Left renal cortex interstitium (tissue), 4 donors: ENCODE measurements at regions not wholly inside any gene's neighbourhood (a gene's known extent, or its start where the extent isn't known, plus 50 kb on each side); places are given as distances from the start of the nearest gene placed in this dataset.

Experiments used
- DNase-seq, 4 donors: peaks; one replicate each; pipeline ENCODE4 v3.0.0-alpha.2; 2013; ENCODE audit warnings: low read depth in 4 of 4, low spot score in 2 of 4, missing footprints in 1 of 4

DNA sequence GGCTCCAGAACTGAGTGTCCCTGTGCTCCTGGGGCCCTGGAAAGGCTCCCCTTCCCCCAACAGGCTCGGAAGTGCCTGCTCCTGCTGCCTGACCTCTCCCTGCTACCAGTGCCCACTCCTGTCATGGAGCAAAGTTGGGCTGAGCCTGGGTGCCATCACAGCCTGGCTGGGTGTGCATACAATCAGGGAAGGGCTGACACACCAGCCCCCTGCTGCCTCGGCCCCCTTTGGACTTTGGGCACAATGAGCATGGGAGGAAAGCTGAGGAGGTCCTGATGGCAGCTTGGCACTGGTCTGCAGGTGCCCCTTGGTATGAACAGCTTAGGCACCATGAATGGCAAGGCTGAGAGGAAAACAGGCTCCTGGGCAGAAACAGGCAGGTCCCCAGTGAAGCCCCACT, 405.0 kb downstream of the PID1 start:
- no peak for DNase-seq

DNA sequence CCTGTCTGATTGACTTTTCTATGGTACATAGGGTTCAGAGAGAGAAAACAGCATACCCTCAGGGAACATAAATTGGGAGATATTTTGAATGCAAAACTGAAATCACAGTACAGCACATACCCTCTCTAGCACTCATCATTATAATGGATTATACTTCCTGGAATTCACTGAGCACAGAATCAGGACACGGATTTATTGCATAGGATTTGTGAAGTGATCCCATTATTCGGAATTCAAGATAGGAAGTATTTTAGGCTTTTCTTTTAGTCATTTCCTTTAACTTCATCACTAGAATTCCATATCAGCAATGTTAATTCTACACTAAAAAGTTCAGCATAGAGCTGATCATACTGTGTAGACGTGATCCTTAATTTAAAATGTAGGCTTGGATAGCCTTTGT, 407.0 kb downstream of the PID1 start:
- DNase-seq = no peak

DNA sequence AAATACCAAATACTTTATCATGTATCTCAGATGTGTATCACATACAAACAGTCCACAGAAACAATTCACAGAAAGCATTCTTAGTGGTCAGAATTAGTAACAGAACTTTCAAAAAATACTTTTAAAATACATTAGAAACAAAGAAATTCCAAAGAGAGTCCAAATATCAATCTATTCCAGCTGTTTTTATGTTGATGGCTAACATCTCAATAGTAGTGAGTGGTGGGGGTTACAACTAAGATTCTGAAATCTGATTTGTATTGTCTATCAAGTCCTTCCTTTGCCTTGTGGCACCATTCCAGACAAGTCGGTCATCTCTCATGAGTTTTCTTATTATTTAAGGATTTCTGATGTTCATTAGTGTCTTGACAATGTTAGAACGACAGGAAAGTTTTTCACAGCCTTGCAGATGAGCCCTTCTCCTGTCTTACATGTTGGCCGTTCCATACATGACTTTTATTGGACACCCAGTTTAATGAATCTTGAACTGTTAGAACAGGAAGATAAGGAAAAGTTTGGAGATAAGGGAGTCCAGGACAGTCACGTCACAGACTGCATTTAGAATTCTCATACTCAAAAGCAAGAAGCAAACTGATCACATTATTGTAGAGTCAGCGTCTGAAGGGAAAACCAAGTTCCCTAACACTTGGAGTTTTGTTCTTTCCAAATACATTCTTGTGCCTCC, 410.3 kb downstream of the PID1 start:
- DNase-seq = no peak

DNA sequence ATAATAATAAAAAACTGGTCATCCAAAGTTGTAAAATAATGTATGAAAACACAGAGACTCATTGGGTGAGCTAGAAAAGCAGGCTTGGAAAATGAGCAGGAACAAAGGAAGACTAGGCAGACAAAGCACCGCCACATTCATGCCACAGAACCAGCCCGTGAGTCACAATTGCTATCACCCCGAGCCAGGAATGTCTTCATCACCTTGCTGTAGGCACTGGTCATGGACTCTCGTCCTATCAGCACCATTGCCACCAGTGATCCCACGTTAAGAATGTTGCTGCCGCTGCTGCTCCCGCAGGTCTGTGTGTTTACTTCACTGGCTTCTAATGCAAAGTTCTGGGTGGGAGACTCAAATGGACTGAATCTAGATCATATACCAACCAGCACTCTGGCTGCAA, 417.9 kb downstream of the PID1 start:
- DNase-seq = no peak

DNA sequence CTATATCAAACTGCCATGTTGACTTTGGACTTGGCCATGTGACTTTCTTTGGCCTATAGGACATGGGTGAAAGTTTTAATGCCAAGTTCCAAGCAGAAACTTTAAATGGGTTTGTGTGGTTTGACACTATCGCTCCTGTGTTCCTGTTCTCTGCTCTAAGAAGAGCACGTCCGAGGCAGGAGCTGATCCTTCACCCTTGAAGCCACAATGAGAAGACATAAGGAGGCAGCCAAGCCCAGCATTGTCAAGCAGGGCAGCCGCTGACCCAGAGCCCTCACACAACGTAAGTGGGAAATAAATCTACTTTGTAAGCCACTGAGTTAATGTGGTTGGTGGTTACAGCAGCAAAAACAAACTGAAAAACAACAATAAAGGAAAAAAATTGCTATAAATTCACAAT, 422.4 kb downstream of the PID1 start:
- DNase-seq = no peak

DNA sequence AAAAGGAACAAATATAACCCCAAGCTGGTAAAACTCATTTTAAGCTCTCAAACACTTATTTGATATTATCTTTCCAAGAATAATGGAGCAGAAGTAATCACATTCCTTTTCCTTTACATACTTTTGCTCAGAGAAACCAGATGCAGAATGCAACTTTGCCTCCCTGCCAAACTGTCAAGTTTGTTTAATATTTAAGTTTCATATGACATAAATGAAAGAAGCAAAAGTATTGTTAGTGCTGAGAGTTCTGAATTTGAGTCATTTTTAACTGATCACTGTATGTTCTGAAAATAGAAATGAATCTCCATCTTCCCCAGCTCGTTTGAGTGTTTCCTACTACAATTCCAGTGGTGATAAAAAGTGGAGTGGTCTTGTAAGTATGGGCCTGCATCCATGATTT, 423.4 kb downstream of the PID1 start:
- DNase-seq = no peak

DNA sequence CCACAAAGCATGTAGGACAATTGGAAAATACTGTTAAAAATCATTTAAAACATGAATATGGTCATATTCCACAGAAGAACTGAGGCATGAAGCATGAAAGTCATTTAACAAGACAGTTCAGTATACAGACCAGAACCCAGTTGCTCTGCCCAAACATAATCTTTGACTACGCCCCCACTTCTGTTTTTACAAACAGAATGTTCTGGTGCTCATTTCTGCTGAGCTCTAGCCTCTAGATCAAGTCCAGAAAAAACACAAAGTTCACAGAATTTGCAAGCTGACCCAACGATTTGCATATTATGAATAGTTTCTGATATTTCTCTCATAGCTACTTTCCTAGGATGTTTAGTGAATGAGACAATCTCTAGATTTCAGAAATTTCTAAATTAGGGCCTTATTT, 424.9 kb downstream of the PID1 start:
- DNase-seq = no peak

DNA sequence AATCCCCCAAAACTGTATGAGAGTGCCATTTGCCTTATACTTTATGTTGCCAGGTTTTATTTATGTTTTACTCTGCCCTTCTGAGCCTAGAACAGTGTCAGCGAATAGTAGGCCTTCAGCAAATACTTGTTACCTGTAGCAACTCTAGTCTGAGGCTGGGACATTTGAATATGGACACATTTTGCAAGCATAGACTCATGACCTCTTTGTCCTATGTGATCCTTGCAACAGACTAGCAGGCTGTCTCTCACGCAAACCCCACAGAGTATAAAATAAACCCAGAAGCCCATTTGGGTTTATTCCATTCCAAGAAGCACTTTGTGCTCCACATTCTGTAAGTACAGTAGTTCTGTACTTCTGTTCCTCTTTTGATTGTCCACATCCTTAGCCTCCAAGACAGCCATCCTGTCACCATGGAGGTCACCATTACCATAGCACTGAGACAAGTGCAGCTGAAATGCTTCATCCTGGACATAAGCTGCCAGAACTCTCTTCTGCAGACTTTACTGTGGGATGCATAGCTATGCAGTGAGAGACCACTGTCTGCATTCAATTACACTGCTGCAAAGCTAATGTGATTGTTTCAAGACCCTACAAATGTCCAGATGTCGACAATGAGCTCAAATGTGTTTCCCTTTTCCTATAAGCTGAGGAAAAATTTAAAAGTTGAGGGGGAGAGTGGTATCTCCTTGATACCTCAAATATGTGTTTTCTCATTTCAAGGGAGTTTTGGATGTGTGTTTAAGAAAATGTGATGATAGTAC, 425.7 kb downstream of the PID1 start:
- DNase-seq = peak in 2 of 4 donors; percentile 6 to 8

DNA sequence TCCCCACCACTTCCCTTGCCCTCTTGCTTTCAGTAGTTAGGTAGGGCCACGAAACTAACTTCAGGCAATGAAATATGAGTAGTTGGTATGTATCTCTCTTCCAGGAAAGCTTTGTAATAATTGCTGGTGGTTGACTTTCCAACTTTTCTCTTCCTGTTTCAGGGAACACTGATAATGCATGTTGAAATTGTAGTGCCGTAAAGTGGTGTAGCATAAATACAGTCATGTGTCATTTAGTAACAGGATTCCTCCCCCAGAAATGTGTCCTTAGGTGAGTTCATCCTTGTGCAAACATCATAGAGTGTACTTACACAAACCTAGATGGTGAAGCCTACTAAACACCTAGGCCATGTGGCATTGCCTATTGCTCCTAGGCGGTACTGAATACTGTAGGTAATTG, 429.2 kb downstream of the PID1 start:
- DNase-seq = no peak

DNA sequence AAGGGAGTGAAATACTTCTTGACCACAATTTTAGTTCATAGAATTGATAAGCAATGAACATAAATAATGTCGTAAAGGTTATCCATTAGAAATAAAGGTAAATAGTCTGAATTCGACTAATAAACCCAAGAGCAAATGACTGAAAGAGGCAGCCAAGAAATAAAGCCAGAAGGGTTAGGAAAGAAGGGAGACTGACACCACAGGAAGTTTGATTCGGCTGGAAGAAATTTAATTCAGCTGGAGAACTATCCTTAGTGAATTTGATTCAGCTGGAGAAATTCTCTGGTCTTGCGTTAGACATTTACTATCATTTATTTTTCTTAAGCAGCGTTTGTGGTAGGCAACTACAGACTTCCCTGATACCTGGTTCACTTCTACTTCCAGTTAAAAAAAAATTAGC, 429.6 kb downstream of the PID1 start:
- no peak for DNase-seq

DNA sequence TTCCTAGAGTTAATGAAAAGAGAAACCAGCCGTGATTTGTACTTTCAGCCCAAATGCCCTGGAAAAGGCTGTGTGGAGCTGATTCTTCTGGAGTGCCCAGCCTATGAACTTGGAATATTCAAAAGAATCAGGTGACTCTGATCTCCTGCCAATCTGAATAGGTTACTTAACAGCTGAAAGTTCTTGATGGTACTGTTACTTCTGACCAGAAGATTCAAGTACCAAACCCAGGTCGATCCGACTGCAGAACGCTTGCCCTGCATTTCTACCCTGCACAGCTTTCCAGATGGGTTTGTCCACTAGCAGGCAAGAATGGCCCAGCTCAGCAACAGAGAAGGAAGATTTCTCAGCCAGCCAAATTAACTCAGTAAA, 430.4 kb downstream of the PID1 start:
- no peak for DNase-seq

DNA sequence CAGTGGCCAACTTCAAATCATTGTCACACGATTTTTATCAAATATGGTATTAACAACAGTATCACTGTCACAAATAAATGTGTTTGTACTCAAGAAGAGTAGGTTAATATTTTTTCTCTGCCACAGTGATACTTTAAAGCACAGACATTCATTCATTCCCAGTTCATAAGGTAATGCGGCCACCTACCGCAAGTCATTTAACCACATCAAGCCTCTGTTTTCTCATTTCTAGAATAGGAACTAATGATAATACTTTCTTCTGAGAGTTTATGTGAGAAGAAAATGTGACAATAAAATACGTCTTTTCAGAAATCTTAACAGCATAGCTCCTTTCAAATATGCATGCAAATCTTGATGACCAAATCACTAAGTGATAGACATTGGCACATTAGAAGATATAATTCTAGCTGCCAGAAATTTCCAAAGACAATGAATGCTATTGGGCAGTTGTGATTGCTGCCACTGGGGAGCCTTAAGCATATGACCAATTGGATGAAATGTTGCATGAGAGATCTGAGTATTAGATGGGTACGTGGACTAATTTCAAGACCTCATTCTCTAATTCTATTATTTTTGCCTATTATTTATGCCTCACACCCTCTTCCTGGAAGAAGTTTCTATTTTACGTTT, 430.9 kb downstream of the PID1 start:
- no peak for DNase-seq

DNA sequence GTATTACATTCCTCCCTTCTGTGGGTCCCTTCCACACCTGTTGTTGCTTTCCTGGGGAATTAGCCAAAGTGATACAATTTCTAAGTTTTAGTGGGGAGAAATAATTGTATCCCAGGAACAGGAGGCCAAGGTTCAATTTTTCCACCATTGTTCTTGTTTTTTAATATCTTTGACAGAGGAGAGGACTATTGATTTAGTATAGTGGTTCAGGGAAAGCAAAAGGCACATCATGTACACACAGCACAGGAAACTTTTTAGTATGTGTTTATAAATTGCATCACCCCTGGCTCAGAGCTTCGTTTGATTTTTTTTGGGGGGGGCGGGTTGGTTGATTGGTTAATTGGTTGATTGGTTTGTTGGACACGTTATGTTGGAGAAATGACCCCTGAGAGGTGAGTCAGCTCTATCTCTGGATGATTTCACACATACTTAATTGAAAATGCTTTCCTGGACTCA, 431.6 kb downstream of the PID1 start:
- DNase-seq = no peak

DNA sequence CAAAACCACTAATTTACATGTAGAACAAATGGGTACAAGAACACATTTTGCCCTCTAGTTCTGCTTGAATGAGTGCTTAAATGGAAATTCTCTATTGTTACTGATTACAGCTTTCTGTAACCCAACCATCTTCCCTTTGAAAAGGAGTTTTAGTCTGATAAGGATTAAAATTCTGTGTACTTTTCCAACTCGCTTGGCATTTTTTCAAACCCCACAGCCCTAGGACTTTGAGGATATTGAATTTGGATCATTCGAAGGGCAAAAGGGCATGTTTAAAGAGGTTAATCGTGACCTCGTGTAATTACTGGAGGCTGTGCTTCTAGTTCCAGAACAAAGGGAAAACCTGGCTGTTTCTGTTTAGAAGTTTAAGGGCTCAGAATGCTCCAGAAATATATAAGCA, 432.3 kb downstream of the PID1 start:
- DNase-seq = no peak

DNA sequence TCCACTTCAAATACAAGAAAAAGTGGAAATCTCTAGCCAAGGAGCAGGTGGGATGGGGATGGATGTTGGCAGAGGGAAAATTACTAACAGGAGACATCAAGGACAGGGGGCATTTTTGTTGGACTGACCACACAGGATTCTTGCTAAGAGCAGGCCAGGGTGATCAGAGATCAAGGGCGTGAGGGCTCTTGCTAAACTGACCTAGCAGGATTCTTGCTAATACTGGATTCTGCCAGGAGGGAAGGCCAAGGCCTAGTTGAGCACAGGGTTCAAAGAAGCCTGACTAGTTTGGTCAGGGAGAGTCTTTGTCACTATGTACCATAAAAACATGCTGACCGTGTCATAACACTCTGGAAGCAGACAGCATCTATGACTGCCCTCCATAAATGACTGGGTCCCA, 442.7 kb downstream of the PID1 start:
- no peak for DNase-seq

DNA sequence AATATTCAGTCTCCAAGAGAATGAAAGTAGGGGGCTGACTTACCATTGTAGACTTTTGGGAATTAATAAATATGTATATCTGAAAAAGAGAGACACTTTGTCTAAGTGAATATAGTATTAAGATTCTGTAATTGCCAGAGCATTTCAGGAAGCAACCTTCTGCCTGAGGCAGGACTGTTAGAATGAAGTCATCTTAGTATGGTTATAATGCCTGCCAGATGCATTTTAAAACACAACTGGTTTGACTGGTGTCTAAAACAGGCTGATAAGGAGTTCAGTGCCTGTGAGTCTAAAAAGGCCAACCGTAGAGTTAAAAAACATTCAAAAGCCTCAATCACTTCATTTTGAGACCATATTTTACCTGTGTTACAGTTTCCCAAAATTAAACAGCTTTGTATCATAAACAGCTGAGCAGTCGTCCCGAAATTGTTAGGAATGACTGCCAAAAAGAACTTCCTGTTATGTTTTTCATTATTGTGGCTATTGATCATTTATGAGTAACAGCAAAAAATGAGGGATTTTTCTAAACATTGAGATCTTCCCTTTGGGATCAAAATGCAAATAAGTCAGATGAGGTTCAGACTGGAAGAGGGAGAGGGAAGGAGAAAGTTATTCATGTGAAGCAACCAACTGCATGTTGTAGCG, 443.9 kb downstream of the PID1 start:
- no peak for DNase-seq

DNA sequence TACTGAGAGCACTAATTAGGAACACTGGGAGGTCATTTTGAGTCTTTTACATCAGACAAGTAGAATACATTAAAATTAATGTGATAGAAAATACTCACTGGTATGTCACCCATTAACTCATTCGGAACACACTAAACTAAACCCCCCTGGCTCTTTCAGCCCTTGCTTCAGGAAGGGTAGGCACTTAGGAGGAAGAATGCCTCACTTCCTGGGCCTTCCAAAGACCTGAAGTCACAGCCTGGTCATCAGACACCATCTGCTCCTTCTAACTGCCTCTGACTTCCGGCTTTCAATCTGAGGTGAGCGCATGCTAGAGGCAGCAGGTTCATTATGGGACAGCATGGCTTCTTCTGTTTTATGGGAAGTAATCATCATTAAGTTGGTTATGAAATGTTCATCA, 451.4 kb downstream of the PID1 start:
- no peak for DNase-seq

DNA sequence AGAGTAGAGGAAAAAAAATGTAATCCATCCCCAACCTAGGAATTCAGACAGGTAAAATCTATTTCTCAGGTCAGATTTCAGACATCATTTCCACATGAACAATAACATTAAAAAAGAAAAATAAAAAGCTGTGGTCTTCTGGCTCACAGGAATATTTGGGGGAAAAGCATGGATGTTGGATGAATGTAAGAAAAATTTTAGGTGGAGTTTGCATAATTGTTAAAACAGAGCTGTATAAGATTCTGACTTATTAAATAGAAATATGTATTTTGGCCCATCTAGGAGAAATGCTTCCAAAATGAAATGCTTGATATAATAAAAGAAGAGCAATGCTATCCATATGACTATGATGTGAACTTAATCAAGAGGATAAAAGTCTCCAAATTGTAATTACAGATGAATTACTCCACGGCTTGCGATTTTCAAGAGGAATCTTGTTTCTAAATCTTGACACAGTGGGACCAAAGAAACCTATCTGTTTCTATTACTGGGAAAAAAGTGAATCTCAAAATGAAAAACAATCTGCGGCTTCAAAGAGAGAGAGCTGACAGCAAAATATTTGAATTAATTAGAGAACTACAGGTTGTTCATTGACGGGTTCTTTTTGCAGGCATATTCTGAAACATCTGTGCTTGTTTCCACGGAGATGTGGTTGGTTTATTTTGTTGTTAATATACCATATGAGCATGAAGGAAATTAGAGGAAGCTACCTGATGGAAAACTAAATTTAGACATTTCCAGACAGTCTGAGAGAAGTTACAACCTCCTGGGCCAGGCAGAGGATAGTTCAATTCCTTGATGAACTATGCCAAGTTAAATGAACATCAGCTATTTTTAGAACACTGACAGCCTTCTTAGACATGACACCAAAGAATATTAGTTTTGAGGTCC, 468.7 kb downstream of the PID1 start:
- no peak for DNase-seq

DNA sequence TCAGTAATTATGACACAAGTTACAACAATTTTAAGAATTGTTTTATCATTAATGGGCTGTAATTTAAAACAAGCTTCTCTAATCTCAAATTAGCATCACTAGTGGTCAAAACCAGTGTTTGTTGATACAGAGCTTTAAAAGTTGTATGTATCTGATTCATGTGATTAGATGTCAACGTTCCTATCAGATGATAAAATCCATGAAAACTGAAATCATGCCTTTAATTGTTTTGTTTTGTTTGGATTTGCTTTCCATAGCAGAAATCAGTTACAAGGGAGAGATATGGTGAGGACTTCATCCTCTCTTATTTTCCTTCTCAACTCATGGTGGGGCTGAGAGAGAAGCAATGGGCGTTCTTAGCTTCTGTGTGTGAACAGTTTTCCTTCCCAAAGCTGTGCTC, 469.6 kb downstream of the PID1 start:
- DNase-seq = no peak

DNA sequence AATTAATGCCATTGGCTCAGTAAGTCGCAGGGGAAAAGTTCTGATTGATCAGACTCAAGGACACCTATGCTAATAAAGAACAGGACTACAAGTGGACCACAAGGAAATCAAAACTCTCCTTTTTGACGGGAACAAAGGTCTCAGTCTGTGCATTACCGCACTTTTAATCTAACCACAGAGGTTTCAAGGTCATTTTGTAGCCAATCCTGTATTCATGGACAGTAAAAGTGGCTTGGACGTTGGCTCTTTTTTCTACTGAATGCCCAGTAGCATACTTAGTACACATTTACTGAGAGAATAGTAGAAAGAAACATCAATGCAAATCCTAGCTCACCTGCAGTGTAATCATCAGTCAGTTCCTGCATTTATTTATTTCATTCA, 471.9 kb downstream of the PID1 start:
- DNase-seq = no peak
